Islet of Langerhans (tissue), 1 donor: ENCODE measurements at regions not wholly inside any gene's neighbourhood (a gene's known extent, or its start where the extent isn't known, plus 50 kb on each side); places are given as distances from the start of the nearest gene placed in this dataset.

Experiments
- FAIRE-seq: peaks from one replicate; lab custom pipeline; 2011; peaks lifted over from hg19 to GRCh38; lab: Jason Lieb, UNC

- FAIRE-seq = no peak
Measured at GRCh38 chr7:46357290-46357689, 436.2 kb upstream of the IGFBP3 start.

GRCh38 chr7:46356371-46356770, 435.3 kb upstream of the IGFBP3 start:
- no peak for FAIRE-seq

- FAIRE-seq = no peak
Measured at GRCh38 chr7:46355331-46355730, 434.3 kb upstream of the IGFBP3 start.

GRCh38 chr7:46352004-46352954, 431.2 kb upstream of the IGFBP3 start:
- no peak for FAIRE-seq

- no peak for FAIRE-seq
Measured at GRCh38 chr7:46349490-46349889, 428.4 kb upstream of the IGFBP3 start.

- no peak for FAIRE-seq
Measured at GRCh38 chr7:46344533-46344932, 423.5 kb upstream of the IGFBP3 start.

GRCh38 chr7:46343802-46344201, 422.7 kb upstream of the IGFBP3 start:
- no peak for FAIRE-seq

- no peak for FAIRE-seq
Measured at GRCh38 chr7:46322937-46323336, 401.9 kb upstream of the IGFBP3 start.

- no peak for FAIRE-seq
Measured at GRCh38 chr7:46321556-46322205, 400.6 kb upstream of the IGFBP3 start.

GRCh38 chr7:46320956-46321355, 399.9 kb upstream of the IGFBP3 start:
- FAIRE-seq = no peak

- FAIRE-seq = no peak
Measured at GRCh38 chr7:46319841-46320240, 398.8 kb upstream of the IGFBP3 start.

GRCh38 chr7:46318276-46318675, 397.2 kb upstream of the IGFBP3 start:
- FAIRE-seq = no peak

GRCh38 chr7:46317256-46317655, 396.2 kb upstream of the IGFBP3 start:
- no peak for FAIRE-seq

GRCh38 chr7:46315891-46316290, 394.8 kb upstream of the IGFBP3 start:
- FAIRE-seq = no peak

GRCh38 chr7:46301677-46302076, 380.6 kb upstream of the IGFBP3 start:
- no peak for FAIRE-seq

- FAIRE-seq = no peak
Measured at GRCh38 chr7:46297515-46297914, 376.4 kb upstream of the IGFBP3 start.

- FAIRE-seq = no peak
Measured at GRCh38 chr7:46296526-46296925, 375.5 kb upstream of the IGFBP3 start.

- FAIRE-seq = no peak
Measured at GRCh38 chr7:46294381-46294780, 373.3 kb upstream of the IGFBP3 start.

- FAIRE-seq = no peak
Measured at GRCh38 chr7:46292741-46293140, 371.7 kb upstream of the IGFBP3 start.

- FAIRE-seq = no peak
Measured at GRCh38 chr7:46291601-46292150, 370.6 kb upstream of the IGFBP3 start.

GRCh38 chr7:46291050-46291438, 370.0 kb upstream of the IGFBP3 start:
- FAIRE-seq = no peak

- no peak for FAIRE-seq
Measured at GRCh38 chr7:46290374-46291049, 369.4 kb upstream of the IGFBP3 start.

GRCh38 chr7:46288861-46289260, 367.8 kb upstream of the IGFBP3 start:
- FAIRE-seq = no peak
